HG02588 (cell line): ENCODE measurements at regions not wholly inside any gene's neighbourhood (a gene's known extent, or its start where the extent isn't known, plus 50 kb on each side); places are given as distances from the start of the nearest gene placed in this dataset.
A peak's percentile ranks its signal among the peaks of the same experiment; 100 is the strongest.

Experiments used
- ATAC-seq: cut with Tn5 transposase; IDR thresholded peaks from one replicate; pipeline ENCODE4 v1.9.1; 2021; ENCODE audit warnings: mild to moderate bottlenecking, moderate library complexity; ENCODE audit not compliant: unreplicated experiment

GRCh38 chr2:64848945-64849344, 140.3 kb upstream of the SLC1A4 start:
- ATAC-seq, result no peak

- no peak for ATAC-seq
Measured at GRCh38 chr2:64850642-64851041, 138.6 kb upstream of the SLC1A4 start.

DNA sequence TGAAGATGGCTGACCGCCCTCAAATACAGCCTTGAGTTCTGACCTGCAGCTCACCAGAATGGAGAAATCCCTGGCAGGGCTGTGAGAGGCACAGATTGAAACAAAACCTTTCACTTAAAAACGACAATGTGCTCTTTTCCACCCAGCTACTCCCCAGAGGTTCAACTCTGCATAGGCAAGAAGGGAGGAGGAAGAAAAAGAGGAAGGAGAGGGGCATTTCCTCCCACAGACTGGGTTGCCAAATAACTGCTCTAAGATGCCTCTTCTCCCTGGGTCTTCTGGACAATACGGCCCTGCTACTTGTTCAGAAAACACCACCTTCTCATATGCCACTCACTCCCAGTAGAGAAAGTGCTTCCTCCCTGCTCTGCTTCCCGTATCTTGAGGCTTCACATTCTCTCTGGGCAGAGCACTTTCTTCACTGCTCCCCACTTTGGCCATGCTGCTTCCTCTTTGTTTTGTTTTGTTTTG, 136.4 kb upstream of the SLC1A4 start:
- ATAC-seq, result no peak

- ATAC-seq, result no peak
Measured at GRCh38 chr2:64853306-64853705, 135.9 kb upstream of the SLC1A4 start.

GRCh38 chr2:64853894-64854293, 135.3 kb upstream of the SLC1A4 start:
- no peak for ATAC-seq

- ATAC-seq, result no peak
Measured at GRCh38 chr2:64854773-64855237, 134.4 kb upstream of the SLC1A4 start.

- ATAC-seq, result no peak
Measured at GRCh38 chr2:64857581-64858471, 131.4 kb upstream of the SLC1A4 start.

- peak; percentile 8 for ATAC-seq
Measured at GRCh38 chr2:64858541-64859311, 130.5 kb upstream of the SLC1A4 start.

GRCh38 chr2:64859312-64860212, 129.6 kb upstream of the SLC1A4 start:
- peak; percentile 46 for ATAC-seq

- ATAC-seq, result peak; percentile 32
Measured at GRCh38 chr2:64860276-64860885, 128.8 kb upstream of the SLC1A4 start.

GRCh38 chr2:64860936-64861335, 128.3 kb upstream of the SLC1A4 start:
- ATAC-seq, result no peak

DNA sequence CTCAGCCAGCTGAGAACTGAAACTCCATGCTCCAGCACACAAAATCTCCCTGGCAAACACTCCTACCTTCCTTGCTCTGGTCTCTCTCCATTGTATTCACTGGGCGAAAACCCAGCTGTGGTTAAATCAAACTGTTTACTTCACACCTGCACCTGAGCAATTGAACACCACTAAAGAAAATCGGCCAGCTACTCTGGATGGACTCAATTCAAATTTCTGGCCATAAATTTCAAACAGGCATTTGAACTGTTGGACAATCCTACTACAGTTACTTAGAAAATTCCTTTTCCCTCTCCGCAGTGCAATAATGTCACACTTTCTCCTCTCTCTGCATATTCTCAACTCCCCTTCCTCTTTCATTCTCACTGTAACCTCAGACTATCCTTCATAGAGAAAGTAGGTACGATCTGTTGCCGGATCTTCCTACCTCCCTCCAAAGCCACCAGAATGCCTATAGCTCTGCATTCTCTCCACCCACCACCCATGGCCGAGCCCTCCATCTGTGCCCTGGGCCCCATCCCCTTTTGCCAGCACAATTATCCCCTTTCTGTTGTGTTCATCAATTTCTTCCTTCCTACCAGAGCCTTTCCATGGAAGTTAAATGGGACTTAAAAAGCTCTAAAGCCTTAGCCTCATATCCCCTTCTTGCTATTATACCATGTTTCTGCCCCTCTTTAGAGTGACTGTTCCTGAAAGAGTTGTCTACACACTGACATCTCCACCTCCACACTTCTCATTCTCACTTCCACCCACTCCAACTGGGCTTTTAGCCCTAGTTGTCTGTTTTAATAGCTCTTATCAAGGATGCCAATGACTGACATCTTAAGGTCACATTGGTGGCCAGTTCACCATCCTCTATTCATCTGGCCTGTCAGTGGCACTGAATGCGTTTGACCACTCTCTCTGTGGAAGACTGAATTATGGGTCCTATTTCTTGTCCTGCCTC, 127.5 kb upstream of the SLC1A4 start:
- no peak for ATAC-seq

- no peak for ATAC-seq
Measured at GRCh38 chr2:64862623-64863022, 126.6 kb upstream of the SLC1A4 start.

DNA sequence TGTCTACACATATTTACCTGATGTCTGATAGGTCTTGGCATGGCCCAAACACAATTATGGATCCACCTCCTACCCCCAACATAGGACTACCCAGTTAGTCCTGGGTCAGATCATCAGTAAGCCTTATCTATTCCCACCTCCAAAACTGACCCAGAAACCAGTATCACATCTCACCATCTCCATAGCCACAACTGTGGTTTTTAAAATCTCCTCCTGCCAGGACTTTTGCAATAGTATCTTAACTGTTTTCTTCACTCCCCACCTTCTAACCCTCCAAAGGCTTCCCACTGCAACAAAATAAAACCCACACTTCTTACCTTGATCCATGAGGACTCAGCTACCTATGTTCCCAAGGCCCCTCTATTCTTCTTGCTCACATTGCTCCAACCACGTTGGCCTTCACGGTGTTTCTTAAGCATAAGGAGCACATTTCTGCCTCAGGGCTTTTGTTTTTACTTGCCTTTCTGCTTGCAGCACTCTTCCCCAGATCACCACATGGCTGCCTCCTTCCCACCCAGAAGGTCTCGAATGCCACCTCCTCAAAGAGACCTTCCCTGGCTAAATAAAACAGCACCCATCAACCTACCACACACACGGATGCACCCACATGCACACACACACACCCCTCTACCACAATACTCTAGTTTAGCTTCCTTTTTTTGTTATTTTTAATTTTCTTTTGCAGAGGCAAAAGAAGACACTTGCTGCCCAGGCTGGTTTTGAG, 125.9 kb upstream of the SLC1A4 start:
- no peak for ATAC-seq

DNA sequence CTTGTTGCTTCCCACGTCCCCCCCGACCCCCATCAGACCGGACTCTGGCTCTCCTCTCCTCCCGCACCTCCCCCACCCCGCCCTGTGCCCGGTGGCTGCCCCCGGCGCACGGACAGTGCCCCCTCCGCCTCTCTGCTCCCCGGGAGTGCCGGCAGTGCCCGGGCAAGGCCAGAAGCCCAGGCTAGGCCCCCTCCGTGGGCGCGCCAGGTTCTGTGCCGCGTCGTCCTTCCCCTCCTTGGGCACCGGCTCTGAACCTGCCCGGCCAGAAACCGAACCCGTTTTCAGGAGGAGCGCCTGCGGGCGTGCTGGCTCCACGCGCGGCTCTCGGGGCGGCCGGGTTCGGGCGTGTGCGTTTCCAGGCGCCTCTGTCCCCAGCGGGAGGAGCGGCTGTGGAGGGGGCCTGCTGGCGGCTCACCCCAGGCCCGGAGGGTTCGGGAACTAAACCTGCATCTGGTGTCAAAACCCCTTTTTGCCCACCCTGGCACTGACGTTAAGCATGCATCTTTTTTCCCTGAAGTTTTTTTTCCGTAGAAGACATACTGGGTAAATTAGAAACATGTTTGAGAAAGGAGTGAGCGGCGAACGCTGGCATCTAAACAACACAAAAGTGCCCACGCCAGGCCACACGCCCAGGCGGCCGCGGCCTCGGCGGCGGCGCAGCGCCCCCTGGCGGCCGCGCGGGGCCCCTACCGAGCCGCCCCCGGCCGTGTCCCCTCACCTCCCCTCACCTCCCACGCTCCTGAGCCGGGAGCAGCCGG, 123.9 kb upstream of the SLC1A4 start:
- peak; percentile 60 for ATAC-seq

- ATAC-seq, result no peak
Measured at GRCh38 chr2:64865831-64866345, 123.3 kb upstream of the SLC1A4 start.

DNA sequence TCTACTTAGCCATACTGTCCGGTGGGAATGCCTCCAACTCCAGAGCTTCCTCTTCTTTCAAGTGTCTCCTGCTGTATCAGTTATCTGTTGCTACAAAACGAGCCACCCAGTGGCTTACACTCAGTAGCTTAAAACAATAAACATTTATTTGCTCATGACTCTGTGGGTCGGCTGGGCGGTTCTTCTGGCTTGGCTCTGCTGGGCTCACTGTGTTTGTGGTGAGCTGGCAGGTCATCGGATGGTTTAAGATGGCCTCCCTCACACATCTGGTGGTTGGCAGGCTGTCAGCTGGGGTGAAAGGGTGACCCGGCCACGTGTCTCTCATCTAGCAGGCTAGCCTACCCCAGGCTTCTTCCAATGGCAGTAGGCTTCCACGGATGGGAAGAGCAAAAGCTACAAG, 122.4 kb upstream of the SLC1A4 start:
- no peak for ATAC-seq
